ENCODE measurements at regions not wholly inside any gene's neighbourhood (a gene's known extent, or its start where the extent isn't known, plus 50 kb on each side); places are given as distances from the start of the nearest gene placed in this dataset.

GRCh38 chr12:84174115-84174514 lies 738.5 kb downstream of the SLC6A15 start:
- Histone ChIP-seq H3K4me3 (no peak overlapping the region), H3K36me3 (no peaks in the 10 kb centered on the region), H3K27me3 (replicated peaks in 1 of 7) (no peaks in the 10 kb centered on the region), H3K27ac (no peak overlapping the region), H3K4me1 (no peaks in the 10 kb centered on the region), H3K9me3 (peaks cover 0 to 15% (median 0%) of the 10 kb centered on the region in 8 donors)
- no peak for TF ChIP-seq CTCF (IDR thresholded peaks at IDR 0.05 in 8 of 11, conservative IDR thresholded peaks at IDR 0.05 in 3 of 11)
- TF ChIP-seq POLR2A (IDR thresholded peaks at IDR 0.05) = no peak
- TF ChIP-seq POLR2AphosphoS5 (IDR thresholded peaks at IDR 0.05) = no peak
- WGBS, 5 donors = 68 to 84% (median 78%) methylated on average over 3 to 5 of the region's 5 CpGs
- intact Hi-C loops (cut with DNase I; ENCODE audit: low total_unique reads) = no loop called here
- peak; percentile 54 for DNase-seq

- peak; percentile 47 for DNase-seq
- Histone ChIP-seq H3K4me3 (no peak overlapping the region), H3K36me3 (no peaks in the 10 kb centered on the region), H3K27me3 (replicated peaks in 1 of 7) (no peaks in the 10 kb centered on the region), H3K27ac (no peak overlapping the region), H3K4me1 (no peaks in the 10 kb centered on the region), H3K9me3 (peaks cover 0 to 15% (median 0%) of the 10 kb centered on the region in 8 donors)
- intact Hi-C loops (cut with DNase I; ENCODE audit: low total_unique reads) = no loop called here
- no peak for TF ChIP-seq POLR2AphosphoS5 (IDR thresholded peaks at IDR 0.05)
- no peak for TF ChIP-seq POLR2A (IDR thresholded peaks at IDR 0.05)
- TF ChIP-seq CTCF (IDR thresholded peaks at IDR 0.05 in 8 of 11, conservative IDR thresholded peaks at IDR 0.05 in 3 of 11) = no peak
- WGBS, 5 donors = 66 to 91% (median 82%) methylated on average over 2 to 4 of the region's 4 CpGs
These were observed 739.7 kb downstream of the SLC6A15 start for GRCh38 chr12:84172823-84173424.

GRCh38 chr12:84166812-84167211 lies 745.8 kb downstream of the SLC6A15 start:
- peaks cover 0 to 3% (median 0%) of the 10 kb centered on the region in 8 donors for H3K9me3 ChIP-seq
- intact Hi-C loops (cut with DNase I; ENCODE audit: low total_unique reads) = no loop called here
- DNase-seq = no peak
- no peak for TF ChIP-seq POLR2AphosphoS5 (IDR thresholded peaks at IDR 0.05)
- no peak for TF ChIP-seq POLR2A (IDR thresholded peaks at IDR 0.05)
- TF ChIP-seq CTCF (IDR thresholded peaks at IDR 0.05 in 8 of 11, conservative IDR thresholded peaks at IDR 0.05 in 3 of 11) = no peak
- H3K27ac ChIP-seq = no peak overlapping the region
- no peaks in the 10 kb centered on the region for H3K36me3 ChIP-seq
- no peaks in the 10 kb centered on the region for H3K4me1 ChIP-seq
- H3K4me3 ChIP-seq = no peak overlapping the region
- no peaks in the 10 kb centered on the region for H3K27me3 ChIP-seq (replicated peaks in 1 of 7)
- WGBS, 5 donors = 7 to 38% (median 28%) methylated on average over 1 of the region's 1 CpG

- 54 to 67% (median 60%) methylated on average over 2 of the region's 2 CpGs for WGBS, 5 donors
- peaks cover 0 to 3% (median 0%) of the 10 kb centered on the region in 8 donors for H3K9me3 ChIP-seq
- H3K4me3 ChIP-seq = no peak overlapping the region
- intact Hi-C loops (cut with DNase I; ENCODE audit: low total_unique reads) = no loop called here
- no peak for TF ChIP-seq POLR2A (IDR thresholded peaks at IDR 0.05)
- no peak for TF ChIP-seq CTCF (IDR thresholded peaks at IDR 0.05 in 8 of 11, conservative IDR thresholded peaks at IDR 0.05 in 3 of 11)
- TF ChIP-seq POLR2AphosphoS5 (IDR thresholded peaks at IDR 0.05) = no peak
- H3K4me1 ChIP-seq = no peaks in the 10 kb centered on the region
- H3K27ac ChIP-seq = no peak overlapping the region
- no peaks in the 10 kb centered on the region for H3K36me3 ChIP-seq
- DNase-seq = no peak
- H3K27me3 ChIP-seq (replicated peaks in 1 of 7) = no peaks in the 10 kb centered on the region
These were observed 746.5 kb downstream of the SLC6A15 start for GRCh38 chr12:84165998-84166571.

All from spleen (tissue), 11 donors.